GM18907 (cell line): ENCODE measurements at regions not wholly inside any gene's neighbourhood (a gene's known extent, or its start where the extent isn't known, plus 50 kb on each side); places are given as distances from the start of the nearest gene placed in this dataset.
"Not testable (repeated sequence)": the region's sequence is repeated elsewhere in the genome, so short reads cannot be mapped to it uniquely, and the experiment has no call there.

Experiments used
- ATAC-seq: cut with Tn5 transposase; IDR thresholded peaks from one replicate; pipeline ENCODE4 v1.9.1; 2021; ENCODE audit warnings: mild to moderate bottlenecking, moderate library complexity; ENCODE audit not compliant: unreplicated experiment

GRCh38 chr2:17000184-17000482 is 334.5 kb upstream of the CYRIA start:
- ATAC-seq = no peak

GRCh38 chr2:16999347-17000183 is 333.9 kb upstream of the CYRIA start:
- ATAC-seq = no peak

DNA sequence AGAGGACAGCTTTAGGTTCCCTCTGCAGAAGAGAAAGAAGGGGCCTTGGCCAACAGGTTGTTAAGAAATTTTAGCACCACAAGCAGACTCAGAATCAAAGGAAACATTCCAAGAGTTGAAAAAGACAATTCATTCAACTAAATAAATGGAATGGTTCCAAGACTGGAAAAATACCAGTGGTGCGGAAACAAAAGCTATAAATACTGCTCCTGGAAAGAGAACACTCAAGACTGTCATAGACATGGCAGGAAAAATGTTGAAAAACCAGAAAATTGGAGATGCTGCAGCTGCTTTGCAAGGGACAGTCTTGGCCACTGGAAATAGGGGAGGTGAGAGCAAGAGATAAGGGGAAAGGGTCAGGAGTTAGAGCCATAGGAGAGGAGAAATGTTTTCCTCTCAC is 312.7 kb upstream of the CYRIA start:
- no peak for ATAC-seq

DNA sequence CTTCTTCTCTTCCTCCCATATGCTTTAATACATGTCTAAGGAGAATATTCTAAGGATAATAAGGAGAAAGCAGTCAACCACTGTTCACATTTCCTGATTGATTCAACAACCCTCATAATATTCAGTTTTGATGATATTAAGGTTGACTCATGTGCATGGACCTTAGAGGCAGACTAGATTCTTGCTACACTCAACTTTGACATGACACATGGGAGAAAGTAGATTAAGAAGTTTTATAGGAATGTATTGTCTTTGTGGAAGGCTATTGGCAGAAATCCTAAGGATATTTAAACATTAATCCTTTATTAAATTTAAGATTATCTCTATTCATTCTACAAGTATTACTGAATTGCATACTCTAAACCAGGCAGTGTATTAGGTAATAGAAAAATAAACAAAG is 309.1 kb upstream of the CYRIA start:
- ATAC-seq = no peak

DNA sequence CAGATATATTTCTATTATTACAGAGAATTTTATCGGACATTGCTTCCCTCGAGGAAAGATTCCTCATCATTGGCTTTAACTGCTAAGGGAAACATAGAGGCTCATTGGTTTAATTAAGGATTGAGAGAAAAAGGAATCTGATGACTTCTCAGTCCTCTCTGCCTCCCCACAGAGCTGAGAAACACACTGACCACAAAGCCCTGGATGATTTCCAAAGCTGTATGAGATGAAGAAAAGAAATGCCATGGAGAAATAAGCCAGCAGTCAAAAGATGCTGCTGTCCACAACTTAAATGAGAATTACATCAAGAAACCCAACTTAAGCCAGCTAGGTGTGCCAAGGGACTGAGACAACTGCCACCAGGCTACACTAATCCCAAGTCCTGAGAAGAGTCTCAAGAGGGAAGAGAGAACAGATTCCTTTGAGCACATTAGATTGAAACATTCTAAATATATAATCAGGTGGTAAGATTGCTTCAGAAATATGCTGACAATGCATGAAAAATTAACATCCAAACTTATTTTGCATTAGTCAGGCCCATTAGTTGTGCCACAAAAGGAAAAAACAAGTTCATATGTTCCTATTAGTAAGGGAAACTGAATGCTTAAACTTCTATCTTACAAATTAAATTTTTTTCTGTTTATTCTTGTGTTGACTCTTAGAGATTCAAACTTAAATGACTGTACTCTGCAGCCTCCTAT is 308.1 kb upstream of the CYRIA start:
- no peak for ATAC-seq

GRCh38 chr2:16972276-16972675 is 306.6 kb upstream of the CYRIA start:
- ATAC-seq = no peak

DNA sequence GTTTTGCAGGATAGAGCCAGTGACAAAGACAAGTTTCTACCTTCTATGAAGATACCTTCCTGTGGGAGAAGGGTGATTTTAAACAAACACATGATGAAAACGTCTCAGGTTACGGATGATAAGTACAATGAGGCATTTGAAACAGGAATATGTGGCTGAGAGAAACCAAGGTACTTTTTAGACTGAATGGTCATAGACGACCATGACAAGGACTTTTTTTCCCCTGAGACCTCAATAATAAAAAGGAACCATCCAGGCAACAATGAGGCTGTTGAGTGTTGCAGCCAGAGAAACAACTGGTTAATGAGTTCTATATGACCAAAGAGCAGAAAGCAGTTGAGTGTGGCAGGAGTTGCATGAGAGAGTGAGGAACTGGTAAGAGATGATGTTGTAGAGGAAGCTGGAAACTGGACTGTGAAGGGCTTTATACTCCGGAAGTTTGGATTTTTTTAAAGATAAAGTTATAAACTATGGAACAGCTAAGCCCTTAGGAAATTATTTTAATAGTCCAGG is 306.1 kb upstream of the CYRIA start:
- ATAC-seq = no peak

DNA sequence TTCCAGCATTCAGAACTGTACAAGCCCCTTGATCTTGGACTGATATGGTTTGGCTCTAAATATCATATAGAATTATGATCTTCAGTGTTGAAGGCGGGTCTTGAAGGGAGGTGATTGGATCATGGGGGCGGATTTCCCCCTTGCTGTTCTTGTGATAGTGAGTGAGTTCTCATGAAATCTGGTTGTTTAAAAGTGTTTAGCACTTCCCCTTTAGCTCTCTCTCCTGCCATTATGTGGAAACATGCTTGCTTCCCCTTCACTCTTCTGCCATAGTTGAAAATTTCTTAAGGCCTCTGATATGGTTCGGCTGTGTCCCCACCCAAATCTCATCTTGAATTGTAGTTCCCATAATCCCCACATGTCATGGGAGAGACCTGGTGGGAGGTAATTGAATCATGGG is 305.3 kb upstream of the CYRIA start:
- not testable (repeated sequence) for ATAC-seq

DNA sequence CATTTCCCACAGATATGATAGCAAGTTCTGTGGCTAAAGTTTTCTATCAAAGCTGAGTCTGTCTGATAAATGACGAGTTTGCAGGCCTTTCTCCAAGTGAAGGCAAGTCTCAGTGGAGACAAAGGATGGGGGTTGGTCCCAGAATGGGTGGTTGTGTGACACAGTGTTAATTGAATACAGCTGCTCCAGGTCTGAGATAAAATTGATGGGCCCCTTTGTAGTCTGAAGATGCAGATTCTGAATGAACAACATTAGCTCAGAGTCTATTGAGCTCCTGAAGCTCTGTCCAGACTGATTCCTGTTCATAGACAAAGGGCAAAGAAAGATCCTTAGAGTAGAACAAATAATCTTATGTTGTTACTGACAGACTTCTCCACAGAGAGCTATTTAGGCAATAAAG is 296.9 kb upstream of the CYRIA start:
- no peak for ATAC-seq

DNA sequence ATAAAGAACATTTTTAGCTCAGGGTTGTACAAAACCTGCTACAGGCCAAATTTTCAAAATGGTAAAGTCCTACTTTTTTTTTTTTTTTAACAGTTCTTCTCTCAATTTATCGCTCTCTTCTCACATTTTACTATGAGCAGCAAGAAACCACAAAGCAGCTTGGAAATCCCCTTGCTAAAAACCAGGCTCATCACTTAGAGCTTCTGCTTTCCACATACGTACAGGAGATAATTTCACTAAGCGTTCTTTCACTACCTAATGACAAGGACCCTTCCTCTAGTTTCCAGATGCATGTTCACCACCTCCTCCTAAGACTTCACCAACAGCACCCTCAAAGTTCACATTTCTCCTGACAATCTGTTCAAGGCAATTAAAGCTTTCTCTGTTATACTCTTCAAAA is 294.9 kb upstream of the CYRIA start:
- no peak for ATAC-seq

DNA sequence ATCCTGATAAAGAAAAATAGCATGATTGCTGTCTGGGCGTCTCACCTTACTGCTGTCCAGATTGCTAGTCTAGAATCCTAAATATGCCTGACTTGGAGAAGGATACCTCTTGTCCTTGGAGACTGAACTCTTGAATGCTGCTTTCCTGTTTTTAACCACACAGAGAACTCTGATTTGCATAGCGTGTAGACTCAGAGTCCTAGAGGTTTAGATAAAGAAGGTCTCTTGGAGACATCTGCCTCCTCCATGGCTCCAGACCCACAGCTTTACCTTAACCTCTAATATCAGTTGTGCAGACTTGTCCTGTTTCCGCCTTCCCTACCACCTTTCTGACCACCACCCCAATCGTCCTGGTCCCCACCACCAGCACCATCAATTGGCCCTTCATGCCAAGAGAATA is 292.6 kb upstream of the CYRIA start:
- ATAC-seq = no peak

DNA sequence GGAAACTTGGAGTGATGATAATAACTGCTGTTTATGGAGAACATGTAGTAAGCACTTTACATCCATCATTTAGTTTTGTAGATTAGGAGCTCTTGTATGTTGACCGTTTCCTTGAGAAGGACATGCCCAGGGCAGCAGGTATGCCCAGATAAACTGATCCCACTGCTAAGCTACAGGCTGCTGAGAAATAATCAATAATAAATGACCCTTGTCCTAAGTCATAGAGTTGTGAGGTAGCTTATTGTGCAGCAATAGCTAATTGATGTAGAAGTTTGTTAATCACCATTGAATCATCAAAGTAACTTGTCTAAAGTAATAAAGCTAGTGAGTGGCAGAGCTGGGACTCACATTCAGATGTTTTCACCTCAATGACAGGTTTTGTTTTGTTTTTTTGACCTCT is 287.2 kb upstream of the CYRIA start:
- no peak for ATAC-seq

DNA sequence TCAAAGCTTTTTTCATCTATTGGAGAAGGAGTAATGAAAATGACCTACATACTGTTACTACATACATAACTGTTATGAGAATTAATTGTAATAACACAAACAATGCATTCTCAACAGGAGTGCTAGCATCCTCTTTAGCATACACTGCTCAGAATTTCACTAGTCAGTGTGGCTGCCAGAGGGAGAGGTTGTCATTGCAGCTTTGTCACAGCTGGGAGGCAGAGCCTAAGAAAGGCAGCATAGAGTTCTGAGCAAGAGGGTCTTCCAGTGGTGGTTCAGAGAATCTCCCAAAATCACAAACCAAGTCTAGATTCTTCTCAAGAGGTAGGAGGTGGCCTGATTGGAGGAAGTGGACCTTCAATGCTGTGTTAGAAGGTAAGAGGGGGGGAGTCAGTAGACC is 286.7 kb upstream of the CYRIA start:
- ATAC-seq = no peak

DNA sequence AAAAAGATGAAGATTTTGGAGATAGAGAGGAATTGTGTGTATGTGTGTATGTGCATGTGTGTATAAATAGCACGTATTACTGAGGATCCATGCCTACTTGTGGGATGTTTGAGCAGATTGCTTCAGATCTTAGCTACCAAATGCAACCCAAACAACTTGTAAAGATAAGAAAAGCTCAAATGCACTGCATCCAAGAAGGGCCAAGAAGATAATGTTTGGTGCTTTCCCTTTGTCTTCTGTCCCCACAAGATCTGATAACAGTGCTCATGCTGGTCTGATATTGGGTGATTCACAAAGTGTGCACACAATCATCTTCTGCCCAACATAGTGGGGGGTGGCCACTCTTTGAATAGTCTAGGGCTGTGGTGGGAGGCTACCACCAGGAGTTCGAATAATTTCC is 284.8 kb upstream of the CYRIA start:
- ATAC-seq = no peak

DNA sequence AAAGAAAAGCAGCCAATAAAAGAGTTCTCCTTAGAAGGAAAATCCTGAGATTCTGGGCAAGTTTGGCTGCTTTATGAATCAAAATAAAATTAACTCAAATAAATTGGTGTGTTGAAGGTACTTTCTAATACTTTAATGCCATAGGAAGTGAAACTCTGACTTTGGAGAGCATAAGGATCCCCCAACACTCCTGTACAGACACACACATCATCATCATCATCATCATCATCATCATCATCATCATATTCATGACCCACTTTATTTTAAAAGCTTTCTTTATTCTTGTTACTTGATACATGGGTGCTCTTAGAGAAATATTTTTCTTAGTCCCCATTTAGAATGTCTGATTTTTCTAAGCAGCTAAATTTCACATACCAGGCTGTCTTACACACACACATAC is 283.1 kb upstream of the CYRIA start:
- ATAC-seq = no peak

DNA sequence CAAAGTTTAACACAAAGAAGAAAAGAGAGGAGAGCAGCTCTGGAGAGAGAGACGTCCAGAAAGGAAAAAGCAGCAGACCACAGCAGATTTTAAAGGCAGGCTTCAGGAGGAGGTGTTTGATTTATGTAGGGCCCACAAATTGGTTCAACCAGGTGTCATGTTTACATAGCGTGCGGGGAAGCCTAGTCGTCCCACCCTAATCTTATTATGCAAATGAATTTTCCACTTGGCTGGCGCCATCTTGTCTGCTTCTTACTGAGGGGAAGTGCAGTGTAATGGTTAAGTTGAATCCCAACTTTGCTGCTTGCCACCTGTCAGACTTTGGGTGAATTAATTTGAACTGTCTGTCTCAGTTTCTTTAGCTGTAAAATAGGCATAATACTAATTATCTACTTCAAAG is 282.4 kb upstream of the CYRIA start:
- ATAC-seq = peak; percentile 53

GRCh38 chr2:16943279-16943958 is 277.8 kb upstream of the CYRIA start:
- ATAC-seq = no peak

DNA sequence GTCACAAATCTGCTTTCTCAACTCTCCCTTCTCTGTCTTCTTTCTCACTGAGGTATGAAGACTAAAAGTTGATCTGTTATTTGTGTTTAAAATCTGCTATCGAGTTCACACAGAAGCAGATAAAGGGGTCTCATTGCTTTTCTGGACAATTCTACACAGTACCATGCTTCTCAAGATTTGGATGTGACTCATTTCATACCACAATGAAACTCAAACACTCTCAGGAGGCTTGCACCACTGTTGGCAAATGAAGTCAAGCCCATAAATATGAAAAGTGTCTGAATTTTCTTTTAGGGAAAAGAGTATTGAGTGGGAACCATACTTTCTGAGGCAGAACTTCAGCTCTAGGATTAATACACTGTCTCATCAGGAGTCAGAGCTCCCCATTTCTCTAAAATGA is 274.6 kb upstream of the CYRIA start:
- no peak for ATAC-seq

DNA sequence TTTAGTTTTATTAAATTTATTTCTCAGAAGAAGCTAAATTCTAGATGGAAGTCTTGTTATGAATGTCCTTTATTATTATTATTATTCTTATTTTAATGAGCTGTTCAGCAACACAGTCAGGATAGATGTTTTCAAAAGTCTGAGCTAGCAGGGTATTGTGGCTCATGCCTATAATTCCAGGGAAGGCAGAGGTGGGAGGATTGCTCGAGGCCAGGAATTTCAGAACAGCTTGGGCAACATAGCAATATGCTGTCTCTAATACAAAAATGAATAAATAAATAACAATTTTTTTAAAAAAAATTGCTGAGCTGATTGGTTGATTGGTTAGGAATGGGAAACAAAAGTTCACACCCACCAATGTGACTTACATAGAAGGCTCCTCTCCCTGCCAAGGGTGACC is 274.1 kb upstream of the CYRIA start:
- no peak for ATAC-seq

GRCh38 chr2:16933355-16933754 is 267.7 kb upstream of the CYRIA start:
- no peak for ATAC-seq

- ATAC-seq = no peak
Observed at GRCh38 chr2:16932826-16933225, 267.2 kb upstream of the CYRIA start.

- no peak for ATAC-seq
Observed at GRCh38 chr2:16931441-16931840, 265.8 kb upstream of the CYRIA start.
